ENCODE measurements at regions not wholly inside any gene's neighbourhood (a gene's known extent, or its start where the extent isn't known, plus 50 kb on each side); places are given as distances from the start of the nearest gene placed in this dataset.

DNA sequence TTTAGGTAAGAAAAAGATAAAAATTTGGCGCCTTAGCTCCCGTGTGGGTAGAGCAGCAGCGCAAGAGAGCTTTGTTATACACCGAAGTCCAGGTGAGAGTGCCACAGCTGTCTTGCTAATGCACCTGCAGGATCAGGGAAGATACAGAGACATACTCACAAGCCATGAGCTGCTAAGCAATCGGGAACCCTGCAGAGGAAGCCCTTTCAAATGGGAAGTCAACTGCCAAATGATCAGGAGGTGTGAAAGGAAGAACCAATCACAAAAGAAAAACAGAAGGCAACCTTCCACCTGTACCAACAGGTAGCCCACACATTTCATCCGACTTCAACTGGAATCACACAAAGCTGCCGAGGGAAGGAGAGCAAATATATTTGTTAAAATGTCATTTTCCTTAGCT is 610.5 kb upstream of the PFKP start:
- no peak overlapping the region for H3K4me3 Mint-ChIP-seq (ENCODE audit: unreplicated experiment)
- POLR2A ChIA-PET, result interaction anchor here (1.1 kb wide), 1 partner anchor 286 kb away, joined by 3 read pairs; no protein-coding TSS in a partner anchor
- no peaks in the 10 kb centered on the region for H3K36me3 Mint-ChIP-seq (ENCODE audit: insufficient read depth, unreplicated experiment)
- H3K27ac Mint-ChIP-seq (ENCODE audit: low read depth, unreplicated experiment), result no peak overlapping the region
- H3K27me3 Mint-ChIP-seq (ENCODE audit: insufficient read depth, unreplicated experiment), result peaks cover 29% of the 10 kb centered on the region
- CTCF ChIA-PET, result no interaction called here
- no peak for DNase-seq (ENCODE audit: unreplicated experiment)
- H3K4me1 Mint-ChIP-seq (ENCODE audit: insufficient read depth, unreplicated experiment), result peaks cover 14% of the 10 kb centered on the region
- TF ChIP-seq, protein P1, sequence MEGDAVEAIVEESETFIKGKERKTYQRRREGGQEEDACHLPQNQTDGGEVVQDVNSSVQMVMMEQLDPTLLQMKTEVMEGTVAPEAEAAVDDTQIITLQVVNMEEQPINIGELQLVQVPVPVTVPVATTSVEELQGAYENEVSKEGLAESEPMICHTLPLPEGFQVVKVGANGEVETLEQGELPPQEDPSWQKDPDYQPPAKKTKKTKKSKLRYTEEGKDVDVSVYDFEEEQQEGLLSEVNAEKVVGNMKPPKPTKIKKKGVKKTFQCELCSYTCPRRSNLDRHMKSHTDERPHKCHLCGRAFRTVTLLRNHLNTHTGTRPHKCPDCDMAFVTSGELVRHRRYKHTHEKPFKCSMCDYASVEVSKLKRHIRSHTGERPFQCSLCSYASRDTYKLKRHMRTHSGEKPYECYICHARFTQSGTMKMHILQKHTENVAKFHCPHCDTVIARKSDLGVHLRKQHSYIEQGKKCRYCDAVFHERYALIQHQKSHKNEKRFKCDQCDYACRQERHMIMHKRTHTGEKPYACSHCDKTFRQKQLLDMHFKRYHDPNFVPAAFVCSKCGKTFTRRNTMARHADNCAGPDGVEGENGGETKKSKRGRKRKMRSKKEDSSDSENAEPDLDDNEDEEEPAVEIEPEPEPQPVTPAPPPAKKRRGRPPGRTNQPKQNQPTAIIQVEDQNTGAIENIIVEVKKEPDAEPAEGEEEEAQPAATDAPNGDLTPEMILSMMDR (IDR thresholded peaks at IDR 0.05; ENCODE audit: unreplicated experiment), result no peak
- no TSS peak for BruUV-seq (replicated peaks)
- intact Hi-C loops (cut with micrococcal nuclease), result no loop called here
- no peaks in the 10 kb centered on the region for H3K9me3 Mint-ChIP-seq (ENCODE audit: unreplicated experiment)

GRCh38 chr10:2445370-2445769 is 622.0 kb upstream of the PFKP start:
- no peaks in the 10 kb centered on the region for H3K36me3 Mint-ChIP-seq (ENCODE audit: insufficient read depth, unreplicated experiment)
- CTCF ChIA-PET, result no interaction called here
- no peak overlapping the region for H3K27ac Mint-ChIP-seq (ENCODE audit: low read depth, unreplicated experiment)
- POLR2A ChIA-PET, result no interaction called here
- H3K4me1 Mint-ChIP-seq (ENCODE audit: insufficient read depth, unreplicated experiment), result no peaks in the 10 kb centered on the region
- no TSS peak for BruUV-seq (replicated peaks)
- H3K4me3 Mint-ChIP-seq (ENCODE audit: unreplicated experiment), result no peak overlapping the region
- TF ChIP-seq, protein P1 (IDR thresholded peaks at IDR 0.05; ENCODE audit: unreplicated experiment), result no peak
- H3K27me3 Mint-ChIP-seq (ENCODE audit: insufficient read depth, unreplicated experiment), result no peaks in the 10 kb centered on the region
- intact Hi-C loops (cut with micrococcal nuclease), result no loop called here
- no peak for DNase-seq (ENCODE audit: unreplicated experiment)
- H3K9me3 Mint-ChIP-seq (ENCODE audit: unreplicated experiment), result no peaks in the 10 kb centered on the region

DNA sequence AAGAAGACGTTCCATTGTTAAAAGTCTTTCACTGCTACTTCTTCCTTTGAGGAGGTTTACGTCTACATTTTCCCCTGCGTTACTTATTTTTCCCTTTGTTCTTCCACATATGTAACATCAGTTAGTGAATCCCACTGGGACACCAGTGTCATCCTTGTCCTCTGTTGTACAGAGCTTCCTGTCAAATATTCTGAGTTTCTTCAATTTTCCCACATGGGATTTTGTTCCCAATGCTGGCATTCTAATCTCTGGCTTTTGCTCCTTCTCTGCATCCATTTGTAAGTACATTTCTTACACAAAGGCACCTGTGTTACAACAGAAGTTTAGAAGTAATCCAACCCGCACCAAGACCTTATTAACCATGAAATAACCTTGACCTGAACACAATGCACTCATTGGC is 627.4 kb upstream of the PFKP start:
- no TSS peak for BruUV-seq (replicated peaks)
- no peaks in the 10 kb centered on the region for H3K27me3 Mint-ChIP-seq (ENCODE audit: insufficient read depth, unreplicated experiment)
- ChIA-PET POLR2A (no interaction called here), CTCF (no interaction called here)
- H3K4me1 Mint-ChIP-seq (ENCODE audit: insufficient read depth, unreplicated experiment), result no peaks in the 10 kb centered on the region
- no peak overlapping the region for H3K4me3 Mint-ChIP-seq (ENCODE audit: unreplicated experiment)
- H3K36me3 Mint-ChIP-seq (ENCODE audit: insufficient read depth, unreplicated experiment), result no peaks in the 10 kb centered on the region
- TF ChIP-seq, protein P1 (IDR thresholded peaks at IDR 0.05; ENCODE audit: unreplicated experiment), result no peak
- DNase-seq (ENCODE audit: unreplicated experiment), result no peak
- no peak overlapping the region for H3K27ac Mint-ChIP-seq (ENCODE audit: low read depth, unreplicated experiment)
- peaks cover 5% of the 10 kb centered on the region for H3K9me3 Mint-ChIP-seq (ENCODE audit: unreplicated experiment)
- intact Hi-C loops (cut with micrococcal nuclease), result no loop called here

- H3K27me3 Mint-ChIP-seq (ENCODE audit: insufficient read depth, unreplicated experiment), result no peaks in the 10 kb centered on the region
- no TSS peak for BruUV-seq (replicated peaks)
Observed at GRCh38 chr10:2439000-2439399, 628.3 kb upstream of the PFKP start.

More at GRCh38 chr10:2439000-2439399, 628.3 kb upstream of the PFKP start:
- Mint-ChIP-seq H3K4me1 (ENCODE audit: insufficient read depth, unreplicated experiment) (no peaks in the 10 kb centered on the region), H3K4me3 (ENCODE audit: unreplicated experiment) (no peak overlapping the region), H3K9me3 (ENCODE audit: unreplicated experiment) (peaks cover 6% of the 10 kb centered on the region), H3K27ac (ENCODE audit: low read depth, unreplicated experiment) (no peak overlapping the region), H3K36me3 (ENCODE audit: insufficient read depth, unreplicated experiment) (no peaks in the 10 kb centered on the region)
- intact Hi-C loops (cut with micrococcal nuclease), result no loop called here
- TF ChIP-seq, protein P1 (IDR thresholded peaks at IDR 0.05; ENCODE audit: unreplicated experiment), result no peak
- no peak for DNase-seq (ENCODE audit: unreplicated experiment)
- ChIA-PET POLR2A (no interaction called here), CTCF (no interaction called here)

Data from MCF 10A (cell line).